HL-60 (cell line): ENCODE measurements at regions not wholly inside any gene's neighbourhood (a gene's known extent, or its start where the extent isn't known, plus 50 kb on each side); places are given as distances from the start of the nearest gene placed in this dataset.

Source experiments
- CTCF ChIP-seq: IDR thresholded peaks from one replicate; pipeline ENCODE4 v1.5.1; 2011; ENCODE audit warnings: low read length, control low read depth, inconsistent platforms; ENCODE audit not compliant: insufficient read depth
- GABPA ChIP-seq: IDR thresholded peaks from 2 replicates; pipeline ENCODE4 v1.6.1; 2012; ENCODE audit warnings: low read depth

- TF ChIP-seq CTCF = no peak
- no peak for TF ChIP-seq GABPA
These were observed 154.9 kb downstream of the DLL1 start for GRCh38 chr6:170135821-170136471.
